Progenitor cell of endocrine pancreas (in vitro differentiated cells): ENCODE measurements at regions not wholly inside any gene's neighbourhood (a gene's known extent, or its start where the extent isn't known, plus 50 kb on each side); places are given as distances from the start of the nearest gene placed in this dataset.

Experiments used
- DNase-seq: peaks from one replicate; pipeline ENCODE4 v3.0.0; 2021; ENCODE audit warnings: low spot score; ENCODE audit not compliant: unreplicated experiment
- H3K27ac Mint-ChIP-seq: 2 replicates; pipeline ENCODE4 v1.8.0; 2021; ENCODE audit warnings: mild to moderate bottlenecking, moderate library complexity, mixed read lengths
- H3K27me3 Mint-ChIP-seq: 2 replicates; pipeline ENCODE4 v1.8.0; 2021; ENCODE audit warnings: mixed read lengths
- H3K36me3 Mint-ChIP-seq: 2 replicates; pipeline ENCODE4 v1.8.0; 2022; ENCODE audit warnings: mixed read lengths; ENCODE audit not compliant: insufficient read depth
- H3K4me1 Mint-ChIP-seq: 2 replicates; pipeline ENCODE4 v1.8.0; 2021; ENCODE audit warnings: low read depth, mixed read lengths
- H3K4me3 Mint-ChIP-seq: 2 replicates; pipeline ENCODE4 v1.8.0; 2021; ENCODE audit warnings: low read depth, mild to moderate bottlenecking, moderate library complexity, mixed read lengths
- H3K9me3 Mint-ChIP-seq: 2 replicates; pipeline ENCODE4 v1.8.0; 2021; ENCODE audit warnings: low read depth, mixed read lengths
- CTCF ChIP-seq: fragments of 200-600 bp; sonication (generic); IDR thresholded peaks from one replicate; pipeline ENCODE4 v1.5.0; 2021; ENCODE audit warnings: antibody characterized with exemption, mild to moderate bottlenecking; ENCODE audit not compliant: unreplicated experiment

DNA sequence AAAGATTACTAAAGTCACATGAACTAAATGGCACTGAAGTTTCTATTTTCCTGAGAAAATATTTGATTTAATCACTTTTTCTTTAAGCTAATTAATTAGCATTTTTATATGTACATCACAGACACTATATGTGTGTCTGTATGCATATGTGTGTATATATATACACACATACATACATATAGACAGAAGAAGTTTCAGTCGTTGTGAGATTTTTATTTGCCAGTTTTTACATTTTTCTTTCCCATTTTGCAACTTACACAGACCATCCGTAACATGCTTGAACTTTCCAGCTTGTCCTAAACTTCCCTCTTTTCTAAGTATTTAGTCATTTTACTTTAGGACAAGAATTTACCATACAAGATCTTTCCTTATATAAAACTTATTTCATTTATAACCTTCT lies 299.1 kb downstream of the IPO8 start:
- Mint-ChIP-seq H3K27me3 (no peaks in the 10 kb centered on the region), H3K9me3 (peaks cover 54% of the 10 kb centered on the region), H3K36me3 (peaks cover 4% of the 10 kb centered on the region), H3K27ac (no peak overlapping the region), H3K4me3 (no peak overlapping the region), H3K4me1 (no peaks in the 10 kb centered on the region)
- no peak for DNase-seq
- TF ChIP-seq CTCF, result no peak

DNA sequence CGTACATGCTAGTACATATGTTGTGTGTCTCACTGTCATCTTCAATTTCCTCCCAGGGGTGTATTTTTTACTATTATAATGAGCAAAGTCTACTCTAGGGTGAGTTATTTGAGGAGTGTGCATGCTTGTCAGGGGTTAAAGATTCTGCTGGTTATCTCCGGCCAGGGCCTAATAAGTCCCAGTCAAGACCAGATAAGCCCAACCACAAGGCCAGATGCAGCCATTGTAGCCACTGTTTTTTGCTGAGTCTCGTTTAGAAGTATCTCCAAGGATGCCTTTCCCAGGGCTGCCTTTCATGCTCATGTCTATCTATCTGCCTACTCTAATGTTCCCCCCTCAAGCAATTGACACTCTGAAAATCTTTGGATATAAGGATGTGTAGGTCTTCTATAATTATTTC lies 300.5 kb downstream of the IPO8 start:
- DNase-seq, result no peak
- no peak for TF ChIP-seq CTCF
- peaks cover 65% of the 10 kb centered on the region for H3K9me3 Mint-ChIP-seq
- H3K4me1 Mint-ChIP-seq, result no peaks in the 10 kb centered on the region
- peaks cover 5% of the 10 kb centered on the region for H3K36me3 Mint-ChIP-seq
- H3K4me3 Mint-ChIP-seq, result no peak overlapping the region
- no peak overlapping the region for H3K27ac Mint-ChIP-seq
- H3K27me3 Mint-ChIP-seq, result no peaks in the 10 kb centered on the region

- Mint-ChIP-seq H3K4me1 (no peaks in the 10 kb centered on the region), H3K9me3 (peaks cover 68% of the 10 kb centered on the region), H3K27ac (no peak overlapping the region), H3K36me3 (peaks cover 4% of the 10 kb centered on the region), H3K27me3 (no peaks in the 10 kb centered on the region), H3K4me3 (no peak overlapping the region)
- TF ChIP-seq CTCF, result no peak
- DNase-seq, result no peak
These were observed 303.8 kb downstream of the IPO8 start for GRCh38 chr12:30391766-30392366.

- Mint-ChIP-seq H3K9me3 (peaks cover 43% of the 10 kb centered on the region), H3K4me3 (no peak overlapping the region), H3K4me1 (peaks cover 4% of the 10 kb centered on the region), H3K27me3 (no peaks in the 10 kb centered on the region), H3K36me3 (no peaks in the 10 kb centered on the region), H3K27ac (no peak overlapping the region)
- TF ChIP-seq CTCF, result no peak
- no peak for DNase-seq
These were observed 310.0 kb downstream of the IPO8 start for GRCh38 chr12:30385706-30386105.

- Mint-ChIP-seq H3K27ac (no peak overlapping the region), H3K9me3 (peaks cover 36% of the 10 kb centered on the region), H3K27me3 (no peaks in the 10 kb centered on the region), H3K4me1 (peaks cover 4% of the 10 kb centered on the region), H3K4me3 (no peak overlapping the region), H3K36me3 (no peaks in the 10 kb centered on the region)
- TF ChIP-seq CTCF, result no peak
- no peak for DNase-seq
These were observed 310.7 kb downstream of the IPO8 start for GRCh38 chr12:30384976-30385375.
